ENCODE measurements at regions not wholly inside any gene's neighbourhood (a gene's known extent, or its start where the extent isn't known, plus 50 kb on each side); places are given as distances from the start of the nearest gene placed in this dataset.

DNA sequence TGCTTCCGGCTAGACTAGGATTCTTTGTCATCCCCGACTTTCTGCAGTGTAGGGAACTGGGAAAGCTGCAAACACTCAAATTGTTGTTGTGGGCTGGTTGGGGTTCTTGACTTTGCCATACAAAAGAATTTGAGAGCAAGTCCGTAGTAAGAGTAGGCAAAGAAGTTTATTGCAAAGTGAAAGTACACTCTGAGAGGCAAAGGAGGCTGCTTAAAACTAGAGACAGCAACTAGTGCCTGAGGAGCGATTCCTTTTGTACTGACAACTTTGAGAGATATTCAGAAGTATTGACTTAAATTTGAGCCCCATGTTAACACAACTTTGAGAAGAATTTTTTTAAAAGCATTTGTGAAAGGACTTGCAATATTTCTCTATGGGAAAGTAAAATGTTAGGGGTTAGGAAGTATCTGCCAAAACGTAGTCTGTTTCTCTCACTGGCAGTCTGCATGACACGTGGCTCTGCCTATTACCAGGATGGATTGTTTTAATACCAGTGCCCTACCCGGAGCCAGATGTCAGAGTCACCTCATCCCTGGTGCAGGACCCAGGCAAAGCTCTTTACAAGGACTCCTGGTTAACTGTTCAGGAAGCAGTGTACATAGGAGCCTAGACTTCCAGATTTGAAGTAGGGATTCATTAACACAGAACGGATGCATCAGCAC is 85.0 kb upstream of the CLPB start:
- peak overlapping the region; percentile 35 for H3K4me3 ChIP-seq (ENCODE audit: control insufficient read depth, low read depth, low read length)
- TF ChIP-seq, protein P1, sequence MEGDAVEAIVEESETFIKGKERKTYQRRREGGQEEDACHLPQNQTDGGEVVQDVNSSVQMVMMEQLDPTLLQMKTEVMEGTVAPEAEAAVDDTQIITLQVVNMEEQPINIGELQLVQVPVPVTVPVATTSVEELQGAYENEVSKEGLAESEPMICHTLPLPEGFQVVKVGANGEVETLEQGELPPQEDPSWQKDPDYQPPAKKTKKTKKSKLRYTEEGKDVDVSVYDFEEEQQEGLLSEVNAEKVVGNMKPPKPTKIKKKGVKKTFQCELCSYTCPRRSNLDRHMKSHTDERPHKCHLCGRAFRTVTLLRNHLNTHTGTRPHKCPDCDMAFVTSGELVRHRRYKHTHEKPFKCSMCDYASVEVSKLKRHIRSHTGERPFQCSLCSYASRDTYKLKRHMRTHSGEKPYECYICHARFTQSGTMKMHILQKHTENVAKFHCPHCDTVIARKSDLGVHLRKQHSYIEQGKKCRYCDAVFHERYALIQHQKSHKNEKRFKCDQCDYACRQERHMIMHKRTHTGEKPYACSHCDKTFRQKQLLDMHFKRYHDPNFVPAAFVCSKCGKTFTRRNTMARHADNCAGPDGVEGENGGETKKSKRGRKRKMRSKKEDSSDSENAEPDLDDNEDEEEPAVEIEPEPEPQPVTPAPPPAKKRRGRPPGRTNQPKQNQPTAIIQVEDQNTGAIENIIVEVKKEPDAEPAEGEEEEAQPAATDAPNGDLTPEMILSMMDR (IDR thresholded peaks at IDR 0.05; ENCODE audit: control insufficient read depth, insufficient read depth, low read depth, low read length, missing control alignments) = no peak
- no peak for DNase-seq (ENCODE audit: low read depth)

DNA sequence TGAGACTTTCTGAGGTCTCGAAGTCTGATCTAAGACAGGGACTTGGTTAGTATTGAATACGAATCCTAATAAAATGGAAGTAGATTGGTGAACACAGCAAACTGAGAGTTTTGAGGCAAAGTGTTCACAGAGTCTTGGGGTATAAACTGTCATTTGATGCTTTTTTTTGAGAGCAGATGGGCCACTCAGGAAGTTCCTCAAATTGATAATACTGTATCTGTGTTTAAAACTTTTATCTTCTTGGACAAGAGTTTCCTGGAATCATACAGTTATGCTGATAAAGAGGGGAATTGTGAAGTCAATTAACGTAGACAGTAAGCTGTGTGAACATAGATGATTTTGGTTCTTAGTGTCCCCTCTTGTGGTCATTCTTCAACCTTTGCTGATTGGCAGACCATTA is 80.0 kb upstream of the CLPB start:
- TF ChIP-seq, protein P1 (IDR thresholded peaks at IDR 0.05; ENCODE audit: control insufficient read depth, insufficient read depth, low read depth, low read length, missing control alignments) = no peak
- DNase-seq (ENCODE audit: low read depth) = no peak
- H3K4me3 ChIP-seq (ENCODE audit: control insufficient read depth, low read depth, low read length) = no peak overlapping the region

DNA sequence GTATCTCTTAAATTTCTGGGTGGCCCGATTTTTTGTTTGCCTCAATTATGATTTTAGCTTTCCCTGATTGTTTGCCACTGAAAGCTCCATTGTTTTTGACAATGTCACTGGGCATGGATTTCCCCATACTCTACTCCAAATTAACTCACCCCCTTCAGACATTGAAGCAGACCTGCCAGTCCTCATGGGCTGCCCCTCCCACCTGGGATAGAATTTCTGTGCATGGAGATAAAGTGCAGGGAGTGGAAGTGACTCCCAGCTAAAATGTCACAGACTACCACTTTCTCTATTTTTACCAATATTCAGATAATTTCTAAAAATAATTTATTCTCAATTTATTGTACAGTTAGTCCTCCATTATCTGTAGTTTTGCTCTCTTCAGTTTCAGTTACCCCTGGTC is 79.1 kb upstream of the CLPB start:
- DNase-seq (ENCODE audit: low read depth) = no peak
- H3K4me3 ChIP-seq (ENCODE audit: control insufficient read depth, low read depth, low read length) = no peak overlapping the region
- TF ChIP-seq, protein P1 (IDR thresholded peaks at IDR 0.05; ENCODE audit: control insufficient read depth, insufficient read depth, low read depth, low read length, missing control alignments) = no peak

DNA sequence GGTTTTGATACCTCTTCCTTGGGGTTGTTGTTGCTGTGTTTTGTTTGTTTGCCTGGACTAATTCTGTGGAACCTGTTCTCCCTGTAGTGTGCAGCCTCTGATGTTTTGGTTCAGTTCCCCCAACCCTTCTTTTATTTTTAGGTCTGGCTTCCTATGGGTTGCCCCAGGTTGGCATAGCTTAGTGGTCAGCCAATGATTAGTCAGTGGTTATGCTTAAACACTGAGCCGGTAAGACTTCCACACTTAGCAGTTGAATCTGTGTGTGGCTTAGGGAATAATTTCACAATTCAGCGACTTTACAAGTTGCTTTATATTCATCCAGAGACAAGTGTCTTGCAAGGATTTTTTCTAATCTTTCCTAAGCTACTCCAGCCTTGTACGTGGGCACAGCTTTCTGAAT is 78.6 kb upstream of the CLPB start:
- DNase-seq (ENCODE audit: low read depth) = no peak
- TF ChIP-seq, protein P1 (IDR thresholded peaks at IDR 0.05; ENCODE audit: control insufficient read depth, insufficient read depth, low read depth, low read length, missing control alignments) = no peak
- no peak overlapping the region for H3K4me3 ChIP-seq (ENCODE audit: control insufficient read depth, low read depth, low read length)

DNA sequence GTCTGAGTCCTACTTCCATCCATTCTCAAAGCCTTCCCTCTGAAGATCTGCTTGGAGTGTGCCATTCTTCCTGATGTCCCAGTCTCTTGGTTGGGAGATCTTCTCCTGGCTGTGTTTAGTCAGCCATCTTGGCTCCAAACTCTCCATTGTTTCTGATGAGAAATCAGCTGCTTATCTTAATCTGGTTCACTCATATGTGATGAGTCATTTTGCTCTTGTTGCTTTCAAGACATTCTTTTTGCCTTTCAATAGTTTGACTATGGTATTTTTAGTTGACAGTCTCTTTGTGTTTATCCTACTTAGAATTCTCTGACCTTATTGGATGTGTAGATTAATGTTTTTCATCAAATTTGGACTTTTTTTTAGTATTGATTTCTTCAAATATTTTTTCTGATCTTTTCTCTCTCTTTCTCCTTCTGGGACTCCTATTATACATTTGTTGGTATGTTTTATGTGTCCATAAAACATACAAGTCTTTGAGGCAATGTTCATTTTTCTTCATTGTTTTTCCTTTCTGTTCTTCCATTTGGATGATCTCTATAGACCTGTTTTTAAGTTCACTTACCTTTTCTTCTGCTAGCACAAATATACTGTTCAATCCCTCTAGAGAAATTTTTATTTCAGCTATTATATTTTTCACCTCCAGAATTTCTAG is 77.2 kb upstream of the CLPB start:
- DNase-seq (ENCODE audit: low read depth) = no peak
- no peak overlapping the region for H3K4me3 ChIP-seq (ENCODE audit: control insufficient read depth, low read depth, low read length)
- TF ChIP-seq, protein P1 (IDR thresholded peaks at IDR 0.05; ENCODE audit: control insufficient read depth, insufficient read depth, low read depth, low read length, missing control alignments) = no peak

DNA sequence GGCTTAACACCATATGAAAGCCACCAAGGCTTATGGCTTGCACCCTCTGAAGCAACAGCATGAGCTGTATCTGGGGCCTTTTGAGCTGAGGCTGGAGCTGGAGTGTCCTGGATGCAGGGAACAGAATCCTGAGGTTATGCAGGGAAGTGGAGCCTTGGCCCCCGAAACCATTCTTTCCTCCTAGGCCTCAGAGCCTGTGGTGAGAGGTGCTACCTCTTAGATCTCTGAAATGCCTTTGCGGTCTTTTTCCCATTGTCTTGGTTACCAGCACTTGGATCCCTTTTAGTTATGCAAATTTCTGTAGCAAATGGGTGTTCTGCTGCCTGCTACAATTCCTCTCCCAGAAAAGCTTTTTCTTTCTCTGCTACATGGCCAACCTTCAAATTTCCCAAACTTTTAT is 72.7 kb upstream of the CLPB start:
- DNase-seq (ENCODE audit: low read depth) = no peak
- TF ChIP-seq, protein P1 (IDR thresholded peaks at IDR 0.05; ENCODE audit: control insufficient read depth, insufficient read depth, low read depth, low read length, missing control alignments) = no peak
- H3K4me3 ChIP-seq (ENCODE audit: control insufficient read depth, low read depth, low read length) = no peak overlapping the region

Data from AG09309 (cell line).